SK-N-SH (cell line): ENCODE measurements at regions not wholly inside any gene's neighbourhood (a gene's known extent, or its start where the extent isn't known, plus 50 kb on each side); places are given as distances from the start of the nearest gene placed in this dataset.
A peak's percentile ranks its signal among the peaks of the same experiment; 100 is the strongest.

ENCODE experiments used
- CTCF ChIA-PET: fragments of 300-600, 350-600 bp; formaldehyde crosslinking; extraction: SDS; loops from one replicate; lab custom pipeline; 2021; lab: Yijun Ruan, JAX
- POLR2A ChIA-PET: fragments of 350-600 bp; sonication (Branson Sonifier 250); formaldehyde crosslinking; extraction: SDS; loops from one replicate; lab custom pipeline; 2020; ENCODE audit warnings: antibody characterized with exemption, inconsistent platforms; lab: Yijun Ruan, JAX
- DNase-seq: peaks from one replicate; pipeline ENCODE4 v3.0.0; 2012
- H2AFZ ChIP-seq: fragments of 200-600 bp; sonication (generic); 2 replicates; pipeline ENCODE4 v1.8.1; 2016; ENCODE audit warnings: antibody characterized with exemption, mild to moderate bottlenecking, low read depth
- H3F3A ChIP-seq: fragments of 200-600 bp; sonication (generic); replicated peaks from 2 replicates; pipeline ENCODE3; 2016; ENCODE audit warnings: antibody characterized with exemption, mild to moderate bottlenecking; ENCODE audit not compliant: insufficient read depth
- H3K27ac ChIP-seq, 2 experiments: fragments of 200-500 bp in 1 of 2; fragments of 200-600 bp in 1 of 2; sonication (Bioruptor generic) in 1 of 2; sonication (generic), shearing (Covaris generic) in 1 of 2; 2 replicates each; pipeline versions ENCODE4 v1.5.1 to v1.6.1; 2014 to 2016; ENCODE audit warnings: low read depth in 2 of 2, inconsistent platforms in 1 of 2, low read length in 1 of 2, mild to moderate bottlenecking in 1 of 2, mixed read lengths in 1 of 2
- H3K27me3 ChIP-seq: fragments of 200-600 bp; sonication (generic), shearing (Covaris generic); 2 replicates; pipeline ENCODE4 v1.6.1; 2016; ENCODE audit warnings: mixed run types; ENCODE audit not compliant: insufficient read depth
- H3K36me3 ChIP-seq, 2 experiments: fragments of 200-500 bp in 1 of 2; fragments of 200-600 bp in 1 of 2; sonication (Bioruptor generic) in 1 of 2; sonication (generic) in 1 of 2; replicated peaks in 1 of 2; 2 replicates each; pipeline versions ENCODE3 to v1.5.1; 2014 to 2016; ENCODE audit warnings: low read length in 1 of 2, mild to moderate bottlenecking in 1 of 2; ENCODE audit not compliant: insufficient read depth in 2 of 2, control insufficient read depth in 1 of 2
- H3K4me1 ChIP-seq, 2 experiments: fragments of 200-500 bp in 1 of 2; fragments of 200-600 bp in 1 of 2; sonication (Bioruptor generic) in 1 of 2; sonication (generic), shearing (Covaris generic) in 1 of 2; 2 replicates each; pipeline versions ENCODE4 v1.5.1 to v1.6.1; 2014 to 2016; ENCODE audit warnings: low read depth in 1 of 2, low read length in 1 of 2, mixed run types in 1 of 2; ENCODE audit not compliant: insufficient read depth in 2 of 2, control insufficient read depth in 1 of 2
- H3K4me2 ChIP-seq: fragments of 200-600 bp; sonication (generic), shearing (Covaris generic); 2 replicates; pipeline ENCODE4 v1.6.1; 2017; ENCODE audit warnings: mixed run types
- H3K4me3 ChIP-seq, 2 experiments: fragments of 200-500 bp in 1 of 2; fragments of 200-600 bp in 1 of 2; sonication (Bioruptor generic) in 1 of 2; sonication (generic), shearing (Covaris generic) in 1 of 2; 2 replicates each; pipeline versions ENCODE4 v1.5.1 to v1.8.1; 2014 to 2016; ENCODE audit warnings: low read depth in 2 of 2, inconsistent platforms in 1 of 2, low read length in 1 of 2, mild to moderate bottlenecking in 1 of 2, mixed read lengths in 1 of 2, moderate library complexity in 1 of 2
- H3K79me2 ChIP-seq: fragments of 200-600 bp; sonication (generic); 2 replicates; pipeline ENCODE4 v1.8.1; 2017; ENCODE audit warnings: mild to moderate bottlenecking; ENCODE audit not compliant: insufficient read depth
- H3K9ac ChIP-seq: fragments of 200-600 bp; sonication (generic); 2 replicates; pipeline ENCODE4 v1.6.1; 2017; ENCODE audit warnings: mixed run types
- H3K9me2 ChIP-seq: fragments of 200-600 bp; sonication (generic); 2 replicates; pipeline ENCODE4 v1.6.1; 2017; ENCODE audit warnings: mixed run types
- H3K9me3 ChIP-seq: fragments of 200-600 bp; sonication (generic); 2 replicates; pipeline ENCODE4 v1.6.1; 2017; ENCODE audit warnings: mixed run types, mild to moderate bottlenecking, moderate library complexity
- H4K20me1 ChIP-seq: fragments of 200-600 bp; sonication (generic); 2 replicates; pipeline ENCODE4 v1.6.1; 2017; ENCODE audit warnings: mild to moderate bottlenecking, mixed run types; ENCODE audit not compliant: insufficient read depth
- CHD2 ChIP-seq: fragments of 150-350 bp; IDR thresholded peaks from 2 replicates; pipeline ENCODE4 v1.6.1; 2018; ENCODE audit warnings: low read length; ENCODE audit not compliant: partially characterized antibody
- CTCF ChIP-seq: fragments of 200-600 bp; sonication (generic); IDR thresholded peaks from 2 replicates; pipeline ENCODE4 v1.6.1; 2017; ENCODE audit warnings: antibody characterized with exemption, mild to moderate bottlenecking, moderate library complexity
- EP300 ChIP-seq, 2 experiments: IDR thresholded peaks; 2 replicates each; pipeline versions ENCODE4 v1.4.0 to v1.6.1; 2012; ENCODE audit warnings: borderline replicate concordance in 1 of 2, low read depth in 1 of 2, low read length in 1 of 2
- GABPA ChIP-seq: IDR thresholded peaks from 2 replicates; pipeline ENCODE4 v1.4.0; 2012; ENCODE audit warnings: low read depth, mild to moderate bottlenecking
- GATA2 ChIP-seq: sonication (generic); formaldehyde crosslinking; IDR thresholded peaks from 2 replicates; pipeline ENCODE4 v1.5.0; 2020; ENCODE audit warnings: mild to moderate bottlenecking, missing genetic modification reagents
- IRF3 ChIP-seq: fragments of 150-350 bp; IDR thresholded peaks from 2 replicates; pipeline ENCODE4 v1.6.1; 2016; ENCODE audit warnings: mild to moderate bottlenecking, low read depth, low read length
- JUND ChIP-seq: IDR thresholded peaks from 2 replicates; pipeline ENCODE4 v1.4.0; 2012
- RAD21 ChIP-seq: IDR thresholded peaks from 2 replicates; pipeline ENCODE4 v1.6.1; 2012; ENCODE audit warnings: mild to moderate bottlenecking, low read length
- RCOR1 ChIP-seq: fragments of 150-350 bp; IDR thresholded peaks from 2 replicates; pipeline ENCODE4 v1.6.1; 2017; ENCODE audit warnings: antibody characterized with exemption, low read length
- TCF12 ChIP-seq: IDR thresholded peaks from 2 replicates; pipeline ENCODE4 v1.4.0; 2012
- TEAD4 ChIP-seq: IDR thresholded peaks from 2 replicates; pipeline ENCODE4 v1.4.0; 2012; ENCODE audit warnings: mild to moderate bottlenecking, borderline replicate concordance; ENCODE audit not compliant: insufficient read depth
- USF1 ChIP-seq: IDR thresholded peaks from 2 replicates; pipeline ENCODE4 v1.4.0; 2012; ENCODE audit warnings: low read depth, borderline replicate concordance
- WGBS: methylation state at CpG from one replicate; pipeline ENCODE4 v1.1.6; 2017; ENCODE audit warnings: low lambda C conversion rate; 5-methylcytosine and 5-hydroxymethylcytosine counted together
- TF ChIP-seq, protein P1 (sequence below): IDR thresholded peaks from 2 replicates; pipeline ENCODE4 v1.6.1; 2012; ENCODE audit warnings: mild to moderate bottlenecking, low read depth, low read length, moderate library complexity
- TF ChIP-seq, protein P2 (sequence below): fragments of 150-350 bp; IDR thresholded peaks from 2 replicates; pipeline ENCODE4 v1.6.1; 2017; ENCODE audit warnings: antibody characterized with exemption, low read length, low read depth, borderline replicate concordance

DNA sequence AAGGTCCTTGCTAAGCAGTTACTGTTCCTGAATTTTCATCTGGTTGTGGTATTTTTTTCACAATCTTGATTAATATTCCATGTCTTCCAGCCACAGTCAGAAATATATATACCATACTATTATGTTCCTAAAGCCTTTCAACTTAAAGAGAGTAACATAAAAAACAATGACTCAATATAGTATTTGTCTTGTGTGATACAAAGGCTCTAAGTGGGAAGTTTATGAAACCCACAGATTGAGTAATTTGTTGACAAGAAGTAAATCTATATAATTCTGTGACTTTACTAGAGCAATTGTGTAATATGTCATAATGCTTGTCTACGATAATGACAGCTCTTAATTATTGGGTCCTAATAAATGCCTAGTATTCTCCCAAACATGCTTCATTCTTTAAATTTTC is 509.4 kb downstream of the ISL1 start:
- CTCF ChIA-PET = no interaction called here
- peaks cover 0 to 6% of the 10 kb centered on the region in 2 experiments; a peak in 1 of 4 replicates for H3K4me1 ChIP-seq

DNA sequence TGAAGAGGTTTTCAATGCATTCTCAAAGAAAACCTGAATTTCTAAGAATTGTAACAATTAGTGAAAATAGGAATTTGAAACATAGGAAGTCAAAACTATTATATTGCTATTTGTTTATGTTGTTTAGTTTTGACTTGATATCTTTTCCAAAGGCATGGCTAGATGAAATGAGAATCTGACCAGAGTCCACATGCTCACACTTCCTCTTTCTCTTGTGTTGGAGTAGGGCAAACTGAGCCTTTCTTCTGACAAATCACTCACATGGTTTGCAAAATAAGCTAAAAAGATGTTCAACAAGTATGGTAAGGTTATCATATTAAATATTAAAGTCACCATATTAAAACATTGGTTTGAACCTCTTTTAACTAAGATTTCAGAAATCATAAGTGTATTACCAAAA is 512.6 kb downstream of the ISL1 start:
- H3K79me2 ChIP-seq = no peaks in the 10 kb centered on the region

More for the DNA sequence above, 509.4 kb downstream of the ISL1 start:
- WGBS = 79% methylated on average over 1 of the region's 1 CpG
- no peaks in the 10 kb centered on the region for H3K79me2 ChIP-seq
- no peak overlapping the region for H3K4me2 ChIP-seq
- POLR2A ChIA-PET = no interaction called here
- H3K9me2 ChIP-seq = no peaks in the 10 kb centered on the region
- H3K4me3 ChIP-seq = no peak overlapping the region
- TF ChIP-seq GATA2 (CRISPR knock-in tag) (no peak), RCOR1 (no peak), EP300 (IDR thresholded peaks at IDR 0.05; ENCODE audit: borderline replicate concordance in 1 of 2, low read depth in 1 of 2, low read length in 1 of 2) (no peak), JUND (no peak)
- TF ChIP-seq, protein P1, sequence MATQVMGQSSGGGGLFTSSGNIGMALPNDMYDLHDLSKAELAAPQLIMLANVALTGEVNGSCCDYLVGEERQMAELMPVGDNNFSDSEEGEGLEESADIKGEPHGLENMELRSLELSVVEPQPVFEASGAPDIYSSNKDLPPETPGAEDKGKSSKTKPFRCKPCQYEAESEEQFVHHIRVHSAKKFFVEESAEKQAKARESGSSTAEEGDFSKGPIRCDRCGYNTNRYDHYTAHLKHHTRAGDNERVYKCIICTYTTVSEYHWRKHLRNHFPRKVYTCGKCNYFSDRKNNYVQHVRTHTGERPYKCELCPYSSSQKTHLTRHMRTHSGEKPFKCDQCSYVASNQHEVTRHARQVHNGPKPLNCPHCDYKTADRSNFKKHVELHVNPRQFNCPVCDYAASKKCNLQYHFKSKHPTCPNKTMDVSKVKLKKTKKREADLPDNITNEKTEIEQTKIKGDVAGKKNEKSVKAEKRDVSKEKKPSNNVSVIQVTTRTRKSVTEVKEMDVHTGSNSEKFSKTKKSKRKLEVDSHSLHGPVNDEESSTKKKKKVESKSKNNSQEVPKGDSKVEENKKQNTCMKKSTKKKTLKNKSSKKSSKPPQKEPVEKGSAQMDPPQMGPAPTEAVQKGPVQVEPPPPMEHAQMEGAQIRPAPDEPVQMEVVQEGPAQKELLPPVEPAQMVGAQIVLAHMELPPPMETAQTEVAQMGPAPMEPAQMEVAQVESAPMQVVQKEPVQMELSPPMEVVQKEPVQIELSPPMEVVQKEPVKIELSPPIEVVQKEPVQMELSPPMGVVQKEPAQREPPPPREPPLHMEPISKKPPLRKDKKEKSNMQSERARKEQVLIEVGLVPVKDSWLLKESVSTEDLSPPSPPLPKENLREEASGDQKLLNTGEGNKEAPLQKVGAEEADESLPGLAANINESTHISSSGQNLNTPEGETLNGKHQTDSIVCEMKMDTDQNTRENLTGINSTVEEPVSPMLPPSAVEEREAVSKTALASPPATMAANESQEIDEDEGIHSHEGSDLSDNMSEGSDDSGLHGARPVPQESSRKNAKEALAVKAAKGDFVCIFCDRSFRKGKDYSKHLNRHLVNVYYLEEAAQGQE = no peak
- H3K36me3 ChIP-seq = no peaks in the 10 kb centered on the region
- no peaks in the 10 kb centered on the region for H4K20me1 ChIP-seq
- no peak for DNase-seq
- no peaks in the 10 kb centered on the region for H3K27me3 ChIP-seq
- H3K9ac ChIP-seq = no peak overlapping the region
- no peak overlapping the region for H2AFZ ChIP-seq
- no peaks in the 10 kb centered on the region for H3F3A ChIP-seq
- no peak overlapping the region for H3K27ac ChIP-seq
- H3K9me3 ChIP-seq = no peaks in the 10 kb centered on the region

GRCh38 chr5:51902512-51902911 is 519.3 kb downstream of the ISL1 start:
- CTCF ChIA-PET = interaction anchor here (0.6 to 1.4 kb wide), 6 partner anchors 84 to 1164 kb away, joined by 3 read pairs; no protein-coding TSS in a partner anchor
- no peak overlapping the region; the same call in 1 of the 2 replicates for H2AFZ ChIP-seq
- TF ChIP-seq TCF12 (peak; percentile 61), CTCF (no peak), TEAD4 (0 out of 2 replicates have a peak, but pooled peaks have one; percentile 25), IRF3 (no peak), USF1 (no peak), GABPA (no peak), RAD21 (peak; percentile 48), JUND (0 out of 2 replicates have a peak, but pooled peaks have one; percentile 20)
- TF ChIP-seq, protein P2, sequence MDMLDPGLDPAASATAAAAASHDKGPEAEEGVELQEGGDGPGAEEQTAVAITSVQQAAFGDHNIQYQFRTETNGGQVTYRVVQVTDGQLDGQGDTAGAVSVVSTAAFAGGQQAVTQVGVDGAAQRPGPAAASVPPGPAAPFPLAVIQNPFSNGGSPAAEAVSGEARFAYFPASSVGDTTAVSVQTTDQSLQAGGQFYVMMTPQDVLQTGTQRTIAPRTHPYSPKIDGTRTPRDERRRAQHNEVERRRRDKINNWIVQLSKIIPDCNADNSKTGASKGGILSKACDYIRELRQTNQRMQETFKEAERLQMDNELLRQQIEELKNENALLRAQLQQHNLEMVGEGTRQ = no peak

More for the DNA sequence above, 512.6 kb downstream of the ISL1 start:
- Histone ChIP-seq H3K9me2 (no peaks in the 10 kb centered on the region), H3K4me2 (no peak overlapping the region), H3K9me3 (no peaks in the 10 kb centered on the region), H3K4me3 (no peak overlapping the region), H3K27me3 (no peaks in the 10 kb centered on the region), H3K27ac (no peak overlapping the region), H3K9ac (no peak overlapping the region), H3F3A (no peaks in the 10 kb centered on the region), H3K4me1 (no peaks in the 10 kb centered on the region; a peak in 1 of 4 replicates), H3K36me3 (no peaks in the 10 kb centered on the region), H2AFZ (no peak overlapping the region), H4K20me1 (no peaks in the 10 kb centered on the region)
- DNase-seq = no peak
- TF ChIP-seq CHD2 = no peak
- CTCF ChIA-PET = no interaction called here
- POLR2A ChIA-PET = no interaction called here

More at GRCh38 chr5:51902512-51902911, 519.3 kb downstream of the ISL1 start:
- Histone ChIP-seq H3K4me1 (peaks cover 0 to 21% of the 10 kb centered on the region in 2 experiments; a peak in 2 of 4 replicates), H3K4me3 (no peak overlapping the region), H3K9me3 (no peaks in the 10 kb centered on the region), H3K27ac (peak overlapping the region in 1 of 2 experiments; percentile 99; a peak in 2 of 4 replicates), H3K79me2 (no peaks in the 10 kb centered on the region), H3K9me2 (no peaks in the 10 kb centered on the region), H3F3A (no peaks in the 10 kb centered on the region), H4K20me1 (no peaks in the 10 kb centered on the region), H3K4me2 (no peak overlapping the region), H3K9ac (no peak overlapping the region), H3K27me3 (no peaks in the 10 kb centered on the region), H3K36me3 (no peaks in the 10 kb centered on the region)
- POLR2A ChIA-PET = interaction anchor here (0.9 to 1.8 kb wide), 4 partner anchors 94 to 939 kb away, joined by 3 to 8 read pairs (median 6); partner anchors contain the start of gene ISL1
- DNase-seq = peak; percentile 38
